ENCODE measurements at regions not wholly inside any gene's neighbourhood (a gene's known extent, or its start where the extent isn't known, plus 50 kb on each side); places are given as distances from the start of the nearest gene placed in this dataset.

- H3K27ac ChIP-seq: no peak overlapping the region
- H3K27me3 ChIP-seq: no peaks in the 10 kb centered on the region
- no peak for DNase-seq
- no peaks in the 10 kb centered on the region for H3K36me3 ChIP-seq
- no peak for ATAC-seq
- no peaks in the 10 kb centered on the region for H3K4me1 ChIP-seq
- no peak overlapping the region for H3K4me3 ChIP-seq
- H3K9me3 ChIP-seq: no peaks in the 10 kb centered on the region
- intact Hi-C loops (cut with DNase I): no loop called here
- TF ChIP-seq CTCF (IDR thresholded peaks at IDR 0.05): no peak
Measured at GRCh38 chrX:22345884-22346283, 73.2 kb downstream of the CBLL2 start.

DNA sequence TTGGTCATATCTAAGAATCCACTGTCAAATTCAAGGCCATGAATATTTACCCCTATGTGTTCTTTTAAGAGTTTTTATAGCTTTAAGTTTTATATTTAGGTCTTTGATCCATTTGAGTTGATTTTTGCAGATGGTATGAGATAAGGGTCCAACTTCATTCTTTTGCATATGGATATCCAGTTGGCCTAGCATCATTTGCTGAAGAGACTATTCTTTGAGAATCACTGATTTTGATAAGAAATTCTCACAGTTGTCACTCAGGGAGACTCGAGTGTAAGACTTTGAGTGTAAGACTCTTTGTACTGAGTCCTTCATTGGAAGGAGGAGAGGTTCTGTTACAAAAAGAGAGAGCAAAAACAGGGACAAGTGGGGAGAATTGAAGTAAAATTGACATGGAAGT lies 74.8 kb downstream of the CBLL2 start:
- intact Hi-C loops (cut with DNase I): no loop called here
- H3K4me1 ChIP-seq: no peaks in the 10 kb centered on the region
- H3K9me3 ChIP-seq: no peaks in the 10 kb centered on the region

GRCh38 chrX:22349116-22349515 lies 76.4 kb downstream of the CBLL2 start:
- intact Hi-C loops (cut with DNase I): no loop called here
- ATAC-seq (no peak), DNase-seq (no peak)
- Histone ChIP-seq H3K36me3 (no peaks in the 10 kb centered on the region), H3K4me3 (no peak overlapping the region), H3K4me1 (no peaks in the 10 kb centered on the region), H3K27ac (no peak overlapping the region), H3K27me3 (no peaks in the 10 kb centered on the region), H3K9me3 (no peaks in the 10 kb centered on the region)
- no peak for TF ChIP-seq CTCF (IDR thresholded peaks at IDR 0.05)

More for the DNA sequence above, 74.8 kb downstream of the CBLL2 start:
- H3K36me3 ChIP-seq: no peaks in the 10 kb centered on the region
- no peak for TF ChIP-seq CTCF (IDR thresholded peaks at IDR 0.05)
- ATAC-seq (no peak), DNase-seq (no peak)
- no peaks in the 10 kb centered on the region for H3K27me3 ChIP-seq
- no peak overlapping the region for H3K4me3 ChIP-seq
- no peak overlapping the region for H3K27ac ChIP-seq

DNA sequence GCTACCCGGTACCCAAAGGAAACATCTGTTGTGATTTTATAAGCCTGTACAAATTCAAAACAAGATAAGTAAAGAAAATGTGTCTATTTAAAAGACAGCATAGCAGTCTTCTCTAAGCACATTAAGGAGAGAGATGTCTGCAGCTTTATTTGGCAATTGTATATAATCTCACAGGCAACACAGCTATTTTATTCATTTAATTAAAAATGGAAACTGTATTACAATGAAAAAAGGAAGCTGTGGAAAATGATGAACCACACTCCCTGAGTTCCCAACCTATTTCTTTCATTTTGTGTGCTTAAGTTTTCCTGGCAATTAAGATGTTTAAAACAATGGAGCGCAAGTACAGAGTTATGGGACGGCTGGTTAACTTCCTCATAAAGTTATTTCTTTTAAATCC lies 78.4 kb downstream of the CBLL2 start:
- no peak for ATAC-seq
- no peak for TF ChIP-seq CTCF (IDR thresholded peaks at IDR 0.05)
- DNase-seq: no peak
- no peak overlapping the region for H3K27ac ChIP-seq
- no peaks in the 10 kb centered on the region for H3K27me3 ChIP-seq
- H3K36me3 ChIP-seq: no peaks in the 10 kb centered on the region
- no peak overlapping the region for H3K4me3 ChIP-seq
- intact Hi-C loops (cut with DNase I): no loop called here
- H3K9me3 ChIP-seq: no peaks in the 10 kb centered on the region
- no peaks in the 10 kb centered on the region for H3K4me1 ChIP-seq

DNA sequence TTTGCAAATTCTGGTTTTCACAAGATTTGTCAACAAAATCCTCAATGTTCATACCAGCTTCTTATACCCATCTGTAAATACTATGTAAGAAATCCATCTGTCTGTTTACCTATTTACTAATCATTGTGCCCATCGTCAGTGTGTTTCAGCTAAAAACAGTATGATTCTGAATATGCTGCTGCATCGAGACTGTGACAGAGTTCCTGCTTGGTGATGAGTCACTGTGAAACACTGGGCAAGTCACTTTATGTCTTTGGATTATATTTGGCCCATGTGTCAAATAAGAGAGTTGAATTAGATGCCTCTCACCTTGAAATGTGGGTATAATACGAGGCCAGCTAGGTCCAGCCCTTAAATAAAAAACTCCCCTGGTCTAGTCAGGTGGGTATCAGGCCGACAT lies 79.3 kb downstream of the CBLL2 start:
- no peak overlapping the region for H3K27ac ChIP-seq
- no peaks in the 10 kb centered on the region for H3K9me3 ChIP-seq
- TF ChIP-seq CTCF (IDR thresholded peaks at IDR 0.05): no peak
- H3K4me1 ChIP-seq: no peaks in the 10 kb centered on the region
- ATAC-seq (no peak), DNase-seq (no peak)
- no peaks in the 10 kb centered on the region for H3K36me3 ChIP-seq
- H3K4me3 ChIP-seq: no peak overlapping the region
- no peaks in the 10 kb centered on the region for H3K27me3 ChIP-seq
- intact Hi-C loops (cut with DNase I): no loop called here

DNA sequence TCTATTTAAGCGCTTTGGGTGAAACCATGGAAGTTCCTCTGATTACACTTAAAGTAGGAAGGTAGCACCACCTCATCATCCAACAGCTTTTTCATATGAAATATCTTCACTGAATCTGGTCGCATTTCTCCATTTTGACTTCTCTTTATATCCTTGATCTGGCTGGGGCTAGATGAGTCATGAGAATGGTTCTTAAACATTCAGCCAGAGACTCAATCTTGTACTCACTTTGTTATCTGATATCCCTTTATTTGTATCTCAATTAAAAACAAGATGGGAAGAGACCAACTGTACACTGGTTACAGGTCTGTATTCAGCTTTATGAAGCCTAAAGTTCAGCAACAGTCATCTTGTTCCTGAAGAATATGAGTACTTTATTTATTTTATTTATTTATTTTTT lies 84.9 kb downstream of the CBLL2 start:
- no peaks in the 10 kb centered on the region for H3K36me3 ChIP-seq
- DNase-seq: no peak
- no peaks in the 10 kb centered on the region for H3K27me3 ChIP-seq
- no peaks in the 10 kb centered on the region for H3K4me1 ChIP-seq
- no peak for TF ChIP-seq CTCF (IDR thresholded peaks at IDR 0.05)
- H3K9me3 ChIP-seq: no peaks in the 10 kb centered on the region
- H3K27ac ChIP-seq: no peak overlapping the region
- intact Hi-C loops (cut with DNase I): no loop called here
- H3K4me3 ChIP-seq: no peak overlapping the region
- no peak for ATAC-seq

Data from upper lobe of right lung (tissue), 1 donor.